ENCODE measurements at regions not wholly inside any gene's neighbourhood (a gene's known extent, or its start where the extent isn't known, plus 50 kb on each side); places are given as distances from the start of the nearest gene placed in this dataset.
"Not testable (repeated sequence)": the region's sequence is repeated elsewhere in the genome, so short reads cannot be mapped to it uniquely, and the experiment has no call there.

GRCh38 chr3:106355873-106356272 is 487.1 kb upstream of the CBLB start:
- Histone ChIP-seq H3K36me3 (ENCODE audit: insufficient read depth in 1 of 2, low read depth in 1 of 2) (no peaks in the 10 kb centered on the region), H3K27ac (no peak overlapping the region), H3K4me1 (no peaks in the 10 kb centered on the region), H3K9me3 (no peaks in the 10 kb centered on the region), H3K4me3 (no peak overlapping the region), H3K27me3 (ENCODE audit: insufficient read depth in 3 of 3, low read length in 2 of 3) (no peaks in the 10 kb centered on the region)
- ATAC-seq (no peak), DNase-seq (no peak)
- 77 to 86% (median 83%) methylated on average over 3 of the region's 3 CpGs for WGBS, 3 donors
- TF ChIP-seq CTCF (IDR thresholded peaks at IDR 0.05) = no peak
- intact Hi-C loops (cut with DNase I) = no loop called here

- 86 to 90% (median 87%) methylated on average over 3 of the region's 3 CpGs for WGBS, 3 donors
- Histone ChIP-seq H3K4me3 (no peak overlapping the region), H3K36me3 (ENCODE audit: insufficient read depth in 1 of 2, low read depth in 1 of 2) (no peaks in the 10 kb centered on the region), H3K27ac (no peak overlapping the region), H3K9me3 (peaks cover 4% of the 10 kb centered on the region), H3K4me1 (no peaks in the 10 kb centered on the region), H3K27me3 (ENCODE audit: insufficient read depth in 3 of 3, low read length in 2 of 3) (no peaks in the 10 kb centered on the region)
- no peak for TF ChIP-seq CTCF (IDR thresholded peaks at IDR 0.05)
- ATAC-seq (no peak), DNase-seq (no peak)
- intact Hi-C loops (cut with DNase I) = no loop called here
Observed at GRCh38 chr3:106359692-106360091, 490.9 kb upstream of the CBLB start.

GRCh38 chr3:106360901-106361300 is 492.1 kb upstream of the CBLB start:
- H3K27ac ChIP-seq; H3K4me3 ChIP-seq; H3K36me3 ChIP-seq (ENCODE audit: insufficient read depth in 1 of 2, low read depth in 1 of 2); H3K9me3 ChIP-seq; H3K27me3 ChIP-seq (ENCODE audit: insufficient read depth in 3 of 3, low read length in 2 of 3); intact Hi-C loops (cut with DNase I); ATAC-seq; H3K4me1 ChIP-seq; DNase-seq: not testable (repeated sequence)
- WGBS, 3 donors = 82 to 100% (median 91%) methylated on average over 1 of the region's 1 CpG

- Histone ChIP-seq H3K9me3 (peaks cover 4% of the 10 kb centered on the region), H3K27me3 (ENCODE audit: insufficient read depth in 3 of 3, low read length in 2 of 3) (no peaks in the 10 kb centered on the region), H3K27ac (no peak overlapping the region), H3K4me1 (no peaks in the 10 kb centered on the region), H3K4me3 (no peak overlapping the region), H3K36me3 (ENCODE audit: insufficient read depth in 1 of 2, low read depth in 1 of 2) (no peaks in the 10 kb centered on the region)
- no peak for TF ChIP-seq CTCF (IDR thresholded peaks at IDR 0.05)
- intact Hi-C loops (cut with DNase I) = no loop called here
- no peak for ATAC-seq
- 83 to 88% (median 88%) methylated on average over 1 of the region's 1 CpG for WGBS, 3 donors
- no peak for DNase-seq
Observed at GRCh38 chr3:106364477-106364876, 495.7 kb upstream of the CBLB start.

GRCh38 chr3:106365061-106365691 is 496.4 kb upstream of the CBLB start:
- no peaks in the 10 kb centered on the region for H3K27me3 ChIP-seq (ENCODE audit: insufficient read depth in 3 of 3, low read length in 2 of 3)
- H3K4me3 ChIP-seq = no peak overlapping the region
- H3K9me3 ChIP-seq = peaks cover 4% of the 10 kb centered on the region
- ATAC-seq = no peak
- intact Hi-C loops (cut with DNase I) = no loop called here
- TF ChIP-seq CTCF (IDR thresholded peaks at IDR 0.05) = no peak
- H3K27ac ChIP-seq = no peak overlapping the region
- H3K36me3 ChIP-seq (ENCODE audit: insufficient read depth in 1 of 2, low read depth in 1 of 2) = no peaks in the 10 kb centered on the region
- DNase-seq = no peak
- WGBS, 3 donors = 82 to 93% (median 90%) methylated on average over 1 of the region's 1 CpG
- H3K4me1 ChIP-seq = no peaks in the 10 kb centered on the region
